ENCODE measurements at regions not wholly inside any gene's neighbourhood (a gene's known extent, or its start where the extent isn't known, plus 50 kb on each side); places are given as distances from the start of the nearest gene placed in this dataset.

DNA sequence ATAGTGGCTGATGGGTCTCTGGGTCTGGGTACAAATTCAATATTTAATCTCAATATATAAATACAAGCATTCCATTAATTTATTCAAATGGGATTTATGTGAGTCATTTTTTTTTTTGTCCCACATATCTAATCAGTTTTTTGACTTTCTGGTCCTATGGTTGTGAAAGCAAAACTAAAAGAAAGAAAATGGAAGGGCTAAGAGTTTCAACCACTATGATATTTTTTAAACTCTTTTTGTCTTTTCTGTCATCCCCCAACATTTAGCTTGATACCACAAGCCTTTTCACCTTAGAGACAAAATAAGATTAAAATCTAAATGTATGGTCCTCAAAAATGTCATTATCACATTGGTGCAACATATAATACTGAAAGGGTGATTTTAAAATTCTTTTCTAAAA is 602.7 kb upstream of the CHRM3 start:
- H3F3A ChIP-seq (ENCODE audit: insufficient read depth, low read length, poor library complexity, severe bottlenecking) = no peaks in the 10 kb centered on the region
- H3K4me2 ChIP-seq (ENCODE audit: low read length) = no peak overlapping the region
- H4K20me1 ChIP-seq (ENCODE audit: insufficient read depth) = no peaks in the 10 kb centered on the region
- no peaks in the 10 kb centered on the region for H3K9me2 ChIP-seq (ENCODE audit: insufficient read depth, low read length)
- no peak overlapping the region for H3K9ac ChIP-seq (ENCODE audit: low read length)
- no peaks in the 10 kb centered on the region for H3K9me3 ChIP-seq (ENCODE audit: low read length)
- H3K36me3 ChIP-seq (ENCODE audit: insufficient read depth, low read length) = no peaks in the 10 kb centered on the region
- no peak overlapping the region for H2AFZ ChIP-seq (ENCODE audit: low read depth, low read length)
- no peak overlapping the region for H3K4me3 ChIP-seq (ENCODE audit: low read length)
- no peaks in the 10 kb centered on the region for H3K27me3 ChIP-seq (ENCODE audit: insufficient read depth, low read depth, low read length)
- no peaks in the 10 kb centered on the region for H3K79me2 ChIP-seq (replicated peaks; ENCODE audit: insufficient read depth, low read length)
- H3K27ac ChIP-seq (ENCODE audit: low read length) = no peak overlapping the region
- TF ChIP-seq CTCF (IDR thresholded peaks at IDR 0.05; ENCODE audit: poor library complexity, severe bottlenecking) (no peak), RAD21 (conservative IDR thresholded peaks at IDR 0.05) (no peak), POLR2AphosphoS5 (IDR thresholded peaks at IDR 0.05) (no peak), SMC3 (conservative IDR thresholded peaks at IDR 0.05; ENCODE audit: poor library complexity) (no peak), EZH2 (IDR thresholded peaks at IDR 0.05; ENCODE audit: borderline replicate concordance, insufficient read depth, low read length, poor library complexity, severe bottlenecking) (no peak), EP300 (conservative IDR thresholded peaks at IDR 0.05; ENCODE audit: poor library complexity, severe bottlenecking) (no peak), MXI1 (conservative IDR thresholded peaks at IDR 0.05; ENCODE audit: poor library complexity, severe bottlenecking) (no peak), TAF1 (IDR thresholded peaks at IDR 0.05; ENCODE audit: low read depth) (no peak), REST (IDR thresholded peaks at IDR 0.05; ENCODE audit: borderline replicate concordance) (no peak)

DNA sequence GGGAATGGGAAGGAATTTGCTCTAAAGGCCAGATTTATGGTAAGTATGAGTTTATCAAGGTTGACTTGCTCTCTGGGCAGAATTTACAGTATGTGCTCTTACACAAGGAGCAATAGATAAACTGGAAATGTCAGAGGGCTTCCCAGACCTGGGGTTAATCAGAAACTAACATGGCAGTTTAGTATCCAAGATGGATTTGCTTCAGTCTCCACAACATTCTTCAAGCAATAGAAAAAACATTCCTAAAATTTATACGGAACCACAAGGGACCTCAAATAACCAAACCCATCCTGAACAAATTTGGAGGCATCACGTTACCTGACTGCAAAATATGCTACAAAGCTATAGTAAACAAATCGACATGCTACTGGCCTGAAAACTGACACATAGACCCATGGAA is 606.7 kb upstream of the CHRM3 start:
- Histone ChIP-seq H3K4me2 (ENCODE audit: low read length) (no peak overlapping the region), H3K27me3 (ENCODE audit: insufficient read depth, low read depth, low read length) (no peaks in the 10 kb centered on the region), H3K79me2 (replicated peaks; ENCODE audit: insufficient read depth, low read length) (no peaks in the 10 kb centered on the region), H2AFZ (ENCODE audit: low read depth, low read length) (no peak overlapping the region), H3F3A (ENCODE audit: insufficient read depth, low read length, poor library complexity, severe bottlenecking) (no peaks in the 10 kb centered on the region), H4K20me1 (ENCODE audit: insufficient read depth) (no peaks in the 10 kb centered on the region), H3K4me3 (ENCODE audit: low read length) (no peak overlapping the region), H3K9ac (ENCODE audit: low read length) (no peak overlapping the region), H3K27ac (ENCODE audit: low read length) (no peak overlapping the region), H3K9me3 (ENCODE audit: low read length) (no peaks in the 10 kb centered on the region), H3K36me3 (ENCODE audit: insufficient read depth, low read length) (no peaks in the 10 kb centered on the region), H3K9me2 (ENCODE audit: insufficient read depth, low read length) (no peaks in the 10 kb centered on the region)
- TF ChIP-seq CTCF (IDR thresholded peaks at IDR 0.05; ENCODE audit: poor library complexity, severe bottlenecking) (no peak), POLR2AphosphoS5 (IDR thresholded peaks at IDR 0.05) (no peak), MXI1 (conservative IDR thresholded peaks at IDR 0.05; ENCODE audit: poor library complexity, severe bottlenecking) (no peak), EP300 (conservative IDR thresholded peaks at IDR 0.05; ENCODE audit: poor library complexity, severe bottlenecking) (no peak), SMC3 (conservative IDR thresholded peaks at IDR 0.05; ENCODE audit: poor library complexity) (no peak), EZH2 (IDR thresholded peaks at IDR 0.05; ENCODE audit: borderline replicate concordance, insufficient read depth, low read length, poor library complexity, severe bottlenecking) (no peak), RAD21 (conservative IDR thresholded peaks at IDR 0.05) (no peak), TAF1 (IDR thresholded peaks at IDR 0.05; ENCODE audit: low read depth) (no peak), REST (IDR thresholded peaks at IDR 0.05; ENCODE audit: borderline replicate concordance) (no peak)

Measured in neural cell (in vitro differentiated cells).